LNCAP (cell line): ENCODE measurements at regions not wholly inside any gene's neighbourhood (a gene's known extent, or its start where the extent isn't known, plus 50 kb on each side); places are given as distances from the start of the nearest gene placed in this dataset.

Source experiments
- CTCF ChIP-seq: fragments of 450-650 bp; IDR thresholded peaks from 2 replicates; pipeline ENCODE4 v1.5.1; 2017; ENCODE audit warnings: mild to moderate bottlenecking

GRCh38 chr4:181822005-181822375, 421.2 kb upstream of the TENM3 start:
- no peak for TF ChIP-seq CTCF

- no peak for TF ChIP-seq CTCF
Measured at GRCh38 chr4:181823183-181823582, 420.0 kb upstream of the TENM3 start.

- TF ChIP-seq CTCF: no peak
Measured at GRCh38 chr4:181823645-181824044, 419.6 kb upstream of the TENM3 start.

GRCh38 chr4:181825564-181825963, 417.6 kb upstream of the TENM3 start:
- no peak for TF ChIP-seq CTCF

- no peak for TF ChIP-seq CTCF
Measured at GRCh38 chr4:181827246-181827645, 416.0 kb upstream of the TENM3 start.

GRCh38 chr4:181830404-181831035, 412.7 kb upstream of the TENM3 start:
- TF ChIP-seq CTCF: no peak

- no peak for TF ChIP-seq CTCF
Measured at GRCh38 chr4:181834071-181834470, 409.1 kb upstream of the TENM3 start.

- TF ChIP-seq CTCF: no peak
Measured at GRCh38 chr4:181835348-181835747, 407.9 kb upstream of the TENM3 start.
